Chondrocyte (in vitro differentiated cells): ENCODE measurements at regions not wholly inside any gene's neighbourhood (a gene's known extent, or its start where the extent isn't known, plus 50 kb on each side); places are given as distances from the start of the nearest gene placed in this dataset.

Experiments used
- DNase-seq: peaks from one replicate; pipeline ENCODE4 v3.0.0; 2021; ENCODE audit warnings: mixed read lengths, low spot score
- H3K27ac Mint-ChIP-seq: one replicate; pipeline ENCODE4 v1.8.0; 2021; ENCODE audit warnings: mild to moderate bottlenecking, moderate library complexity, mixed read lengths; ENCODE audit not compliant: unreplicated experiment
- H3K27me3 Mint-ChIP-seq: 2 replicates; pipeline ENCODE4 v1.8.0; 2021; ENCODE audit warnings: low read depth, mixed read lengths
- H3K36me3 Mint-ChIP-seq: 2 replicates; pipeline ENCODE4 v1.8.0; 2021; ENCODE audit warnings: low read depth, mixed read lengths
- H3K4me1 Mint-ChIP-seq: 2 replicates; pipeline ENCODE4 v1.8.0; 2021; ENCODE audit warnings: low read depth, mild to moderate bottlenecking, mixed read lengths
- H3K4me3 Mint-ChIP-seq: one replicate; pipeline ENCODE4 v1.8.0; 2021; ENCODE audit warnings: mild to moderate bottlenecking, moderate library complexity, mixed read lengths; ENCODE audit not compliant: unreplicated experiment
- H3K9me3 Mint-ChIP-seq: 2 replicates; pipeline ENCODE4 v1.8.0; 2021; ENCODE audit warnings: low read depth, mixed read lengths
- TF ChIP-seq, protein P1 (sequence below): fragments of 200-600 bp; sonication (generic); IDR thresholded peaks from 2 replicates; pipeline ENCODE4 v1.5.0; 2021; ENCODE audit warnings: antibody characterized with exemption, mild to moderate bottlenecking, moderate library complexity

DNA sequence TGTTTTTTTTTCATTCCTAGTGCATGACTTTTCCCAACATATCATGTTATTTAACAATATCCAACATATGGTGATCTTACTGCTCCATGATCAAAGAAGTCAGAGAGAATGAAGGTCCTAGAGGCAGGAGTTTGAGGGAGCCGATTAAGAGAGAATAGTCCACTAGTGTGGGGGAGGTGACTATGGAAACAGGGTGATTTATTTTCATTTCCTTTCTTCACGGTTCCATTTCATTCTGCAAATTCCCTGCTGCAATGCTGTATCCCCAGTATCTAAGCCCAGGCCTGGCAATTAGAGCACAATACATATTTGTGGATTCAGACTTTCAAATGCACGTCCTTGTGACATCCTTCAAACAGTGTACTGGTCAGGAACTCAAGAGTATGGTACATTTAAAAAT is 91.4 kb downstream of the CD83 start:
- Mint-ChIP-seq H3K4me1 (peaks cover 15% of the 10 kb centered on the region), H3K4me3 (no peak overlapping the region), H3K36me3 (peaks cover 1% of the 10 kb centered on the region), H3K9me3 (no peaks in the 10 kb centered on the region), H3K27me3 (peaks cover 3% of the 10 kb centered on the region), H3K27ac (no peak overlapping the region)
- DNase-seq: no peak
- TF ChIP-seq, protein P1, sequence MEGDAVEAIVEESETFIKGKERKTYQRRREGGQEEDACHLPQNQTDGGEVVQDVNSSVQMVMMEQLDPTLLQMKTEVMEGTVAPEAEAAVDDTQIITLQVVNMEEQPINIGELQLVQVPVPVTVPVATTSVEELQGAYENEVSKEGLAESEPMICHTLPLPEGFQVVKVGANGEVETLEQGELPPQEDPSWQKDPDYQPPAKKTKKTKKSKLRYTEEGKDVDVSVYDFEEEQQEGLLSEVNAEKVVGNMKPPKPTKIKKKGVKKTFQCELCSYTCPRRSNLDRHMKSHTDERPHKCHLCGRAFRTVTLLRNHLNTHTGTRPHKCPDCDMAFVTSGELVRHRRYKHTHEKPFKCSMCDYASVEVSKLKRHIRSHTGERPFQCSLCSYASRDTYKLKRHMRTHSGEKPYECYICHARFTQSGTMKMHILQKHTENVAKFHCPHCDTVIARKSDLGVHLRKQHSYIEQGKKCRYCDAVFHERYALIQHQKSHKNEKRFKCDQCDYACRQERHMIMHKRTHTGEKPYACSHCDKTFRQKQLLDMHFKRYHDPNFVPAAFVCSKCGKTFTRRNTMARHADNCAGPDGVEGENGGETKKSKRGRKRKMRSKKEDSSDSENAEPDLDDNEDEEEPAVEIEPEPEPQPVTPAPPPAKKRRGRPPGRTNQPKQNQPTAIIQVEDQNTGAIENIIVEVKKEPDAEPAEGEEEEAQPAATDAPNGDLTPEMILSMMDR: no peak

DNA sequence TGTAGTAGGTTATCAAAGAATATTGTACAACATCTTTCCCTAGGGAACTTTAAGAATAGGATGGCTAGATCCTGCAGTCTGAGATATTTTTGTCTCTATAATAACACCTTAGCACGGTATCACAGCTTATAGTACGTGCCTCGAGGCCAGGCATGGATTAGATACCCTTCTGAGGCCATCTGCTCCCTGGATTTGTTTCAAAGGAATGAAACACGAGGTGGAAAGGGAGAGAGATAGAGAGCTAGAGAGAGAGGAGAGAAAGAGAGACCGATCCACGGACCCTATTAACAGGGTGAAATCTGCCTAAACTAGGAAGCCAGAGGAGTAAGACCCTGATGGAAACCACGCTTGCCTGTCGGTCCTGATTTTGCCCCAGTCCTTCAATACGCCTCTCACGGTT is 92.5 kb downstream of the CD83 start:
- H3K36me3 Mint-ChIP-seq: peaks cover 1% of the 10 kb centered on the region
- peaks cover 15% of the 10 kb centered on the region for H3K4me1 Mint-ChIP-seq
- H3K27me3 Mint-ChIP-seq: peaks cover 2% of the 10 kb centered on the region
- TF ChIP-seq, protein P1: no peak
- DNase-seq: no peak
- no peaks in the 10 kb centered on the region for H3K9me3 Mint-ChIP-seq
- peak overlapping the region; percentile 69 for H3K4me3 Mint-ChIP-seq
- peak overlapping the region; percentile 27 for H3K27ac Mint-ChIP-seq

DNA sequence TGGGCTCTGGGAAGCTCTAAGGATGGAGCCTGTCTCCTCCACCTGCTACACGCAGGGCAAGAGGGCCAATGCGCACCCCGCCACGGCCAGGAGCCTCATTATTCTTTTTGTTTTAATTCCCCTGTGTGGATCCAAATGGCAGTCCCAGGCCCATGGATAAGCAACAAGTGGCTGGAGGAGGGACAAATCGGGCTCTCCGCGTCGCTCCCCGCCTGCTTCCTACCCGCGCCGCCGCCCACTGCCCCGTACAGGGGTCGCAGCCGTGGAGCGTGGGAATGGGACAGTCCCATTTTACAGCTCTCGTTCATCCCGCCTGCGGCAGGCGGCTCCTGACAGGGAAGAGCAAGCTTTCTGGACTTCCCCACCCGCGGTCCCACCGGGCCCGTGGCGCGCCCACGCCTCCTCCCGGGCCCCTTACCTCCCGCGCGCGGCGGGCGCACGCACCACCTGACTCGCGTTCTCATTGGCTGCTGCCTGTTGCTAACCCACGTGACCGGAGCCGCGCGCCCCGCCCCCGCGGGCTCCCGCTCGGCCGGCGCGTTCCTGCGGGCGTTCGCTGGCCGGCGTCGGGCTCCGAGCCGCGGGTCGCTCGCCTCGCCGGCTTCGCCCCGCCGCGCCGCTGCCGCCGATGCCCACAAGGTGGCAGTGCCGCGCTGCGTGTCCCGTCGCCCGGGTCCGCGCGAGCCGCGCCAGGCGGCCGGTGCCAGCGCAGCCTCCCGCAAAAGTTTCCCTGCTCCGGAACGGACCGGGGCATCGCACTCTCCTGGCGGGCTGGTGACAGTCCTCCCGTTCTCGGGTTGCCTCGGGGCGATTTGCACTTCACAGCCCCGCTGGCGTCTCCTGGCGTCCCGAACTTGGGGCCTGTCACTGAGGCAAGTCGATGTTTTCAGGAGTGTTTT is 93.3 kb downstream of the CD83 start:
- Mint-ChIP-seq H3K36me3 (peaks cover 1% of the 10 kb centered on the region), H3K4me3 (peak overlapping the region; percentile 80), H3K4me1 (peaks cover 15% of the 10 kb centered on the region), H3K9me3 (no peaks in the 10 kb centered on the region), H3K27me3 (peaks cover 2% of the 10 kb centered on the region), H3K27ac (peak overlapping the region; percentile 59)
- peak; percentile 96 for DNase-seq
- TF ChIP-seq, protein P1: peak; percentile 84

DNA sequence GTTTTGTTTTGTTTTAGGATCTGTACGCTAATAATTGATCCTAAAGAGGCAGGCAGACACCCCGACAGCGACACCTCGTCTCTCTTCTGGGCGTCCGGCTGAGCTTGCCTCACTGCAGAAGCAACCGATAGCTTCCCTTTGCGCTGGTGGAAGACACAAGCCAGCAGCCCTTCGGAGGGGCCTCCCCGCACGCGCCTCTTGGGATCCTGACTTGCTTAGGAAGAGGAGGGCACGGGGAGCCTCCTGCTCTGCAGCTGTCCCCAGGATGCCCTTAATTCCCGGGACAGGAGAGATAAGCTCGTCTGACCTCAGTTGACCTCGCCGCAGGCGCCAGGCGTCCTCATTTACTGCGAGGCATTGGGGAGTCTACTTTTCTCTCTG is 94.0 kb downstream of the CD83 start:
- TF ChIP-seq, protein P1: no peak
- Mint-ChIP-seq H3K27ac (peak overlapping the region; percentile 59), H3K36me3 (peaks cover 1% of the 10 kb centered on the region), H3K4me3 (peak overlapping the region; percentile 80), H3K27me3 (peaks cover 4% of the 10 kb centered on the region), H3K9me3 (no peaks in the 10 kb centered on the region), H3K4me1 (peaks cover 15% of the 10 kb centered on the region)
- no peak for DNase-seq

DNA sequence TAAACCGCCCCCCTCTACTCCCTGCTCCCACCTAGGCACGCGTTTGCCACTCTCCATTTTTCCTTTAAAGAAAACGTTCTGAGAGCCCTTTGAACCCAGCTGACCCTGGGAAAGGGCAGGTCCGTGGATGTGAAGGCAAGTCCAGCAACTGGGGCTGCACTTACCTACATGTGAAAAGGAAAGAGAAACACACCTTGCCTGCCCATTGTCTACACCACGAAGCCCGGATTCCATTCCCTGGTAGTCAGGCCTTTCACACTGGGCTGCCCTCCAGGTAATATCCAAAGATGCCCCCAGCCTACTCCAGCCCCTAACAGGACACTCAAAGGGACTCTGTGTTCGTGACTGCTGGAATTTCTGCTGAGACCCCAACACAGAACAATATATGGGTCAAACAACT is 94.4 kb downstream of the CD83 start:
- Mint-ChIP-seq H3K27ac (no peak overlapping the region), H3K9me3 (no peaks in the 10 kb centered on the region), H3K27me3 (peaks cover 4% of the 10 kb centered on the region), H3K4me1 (peaks cover 15% of the 10 kb centered on the region), H3K36me3 (peaks cover 1% of the 10 kb centered on the region), H3K4me3 (peak overlapping the region; percentile 80)
- DNase-seq: no peak
- TF ChIP-seq, protein P1: no peak
